DLD1 (cell line): ENCODE measurements at regions not wholly inside any gene's neighbourhood (a gene's known extent, or its start where the extent isn't known, plus 50 kb on each side); places are given as distances from the start of the nearest gene placed in this dataset.
"Not testable (repeated sequence)": the region's sequence is repeated elsewhere in the genome, so short reads cannot be mapped to it uniquely, and the experiment has no call there.

Experiments
- in situ Hi-C: cut with HindIII; loops from 2 replicates; pipeline ENCODE4 v1.10.0; 2017; ENCODE audit warnings: low sequenced_read_pairs

GRCh38 chr20:59484228-59484627 lies 120.1 kb upstream of the PHACTR3 start:
- in situ Hi-C loops: no loop called here

GRCh38 chr20:59485576-59486454 lies 118.5 kb upstream of the PHACTR3 start:
- in situ Hi-C loops: no loop called here

GRCh38 chr20:59488459-59488858 lies 115.9 kb upstream of the PHACTR3 start:
- in situ Hi-C loops: not testable (repeated sequence)

DNA sequence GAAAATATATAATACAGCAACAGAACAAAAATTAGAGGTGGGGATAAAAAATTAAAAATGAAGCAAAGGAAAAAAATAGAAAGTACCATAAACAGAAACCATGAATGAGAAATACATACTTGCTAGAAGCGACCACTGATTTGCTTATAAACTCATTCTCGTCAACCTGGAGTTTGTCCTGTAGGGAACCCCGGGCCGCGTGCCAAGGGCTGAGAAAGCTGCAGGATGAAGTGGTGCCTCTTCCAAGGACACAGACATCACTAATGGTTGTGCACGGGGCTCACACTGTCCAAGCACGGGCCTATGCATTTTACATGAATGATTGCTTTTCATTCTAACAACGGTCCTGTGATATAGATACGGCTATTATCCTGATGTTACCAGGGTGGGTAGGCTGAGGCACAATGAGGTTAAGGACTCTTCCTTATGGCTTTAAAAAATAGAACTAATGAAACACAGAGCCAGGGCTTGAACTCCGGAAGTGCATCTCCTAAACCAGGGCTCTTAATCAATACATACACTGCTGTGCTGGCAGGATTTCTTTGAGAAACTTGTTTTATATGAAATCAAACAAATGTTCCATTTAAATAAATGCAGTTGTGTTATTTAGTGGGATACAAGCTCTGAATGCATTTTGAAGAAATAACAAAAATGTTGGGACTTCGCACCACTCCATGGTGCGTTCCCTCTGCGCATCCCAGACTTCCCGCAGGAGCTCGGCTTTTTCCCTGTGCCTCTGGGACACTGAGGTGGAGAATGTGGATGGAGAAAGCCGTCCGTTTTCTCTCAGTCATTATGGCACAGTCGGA lies 113.9 kb upstream of the PHACTR3 start:
- in situ Hi-C loops: not testable (repeated sequence)

DNA sequence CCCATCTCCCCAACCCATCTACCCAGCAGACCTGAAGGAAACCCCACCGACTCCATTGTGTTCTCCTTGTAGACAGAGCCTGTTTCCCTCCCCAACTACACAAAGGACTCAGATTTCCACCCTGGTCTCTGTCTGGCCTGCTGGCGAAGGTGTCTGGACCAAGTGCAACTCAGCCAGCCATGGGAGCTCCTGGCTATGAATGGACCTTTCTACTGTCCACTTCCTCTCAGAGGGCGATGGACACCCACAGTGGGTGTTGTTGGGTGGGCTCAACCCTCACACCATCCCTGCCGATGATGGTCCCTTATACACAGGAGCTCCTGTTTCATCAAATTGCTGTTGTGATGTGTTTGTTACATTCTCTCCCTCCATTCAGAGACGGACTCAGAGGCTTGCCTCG lies 112.5 kb upstream of the PHACTR3 start:
- in situ Hi-C loops: no loop called here

GRCh38 chr20:59493926-59494325 lies 110.4 kb upstream of the PHACTR3 start:
- in situ Hi-C loops: no loop called here

DNA sequence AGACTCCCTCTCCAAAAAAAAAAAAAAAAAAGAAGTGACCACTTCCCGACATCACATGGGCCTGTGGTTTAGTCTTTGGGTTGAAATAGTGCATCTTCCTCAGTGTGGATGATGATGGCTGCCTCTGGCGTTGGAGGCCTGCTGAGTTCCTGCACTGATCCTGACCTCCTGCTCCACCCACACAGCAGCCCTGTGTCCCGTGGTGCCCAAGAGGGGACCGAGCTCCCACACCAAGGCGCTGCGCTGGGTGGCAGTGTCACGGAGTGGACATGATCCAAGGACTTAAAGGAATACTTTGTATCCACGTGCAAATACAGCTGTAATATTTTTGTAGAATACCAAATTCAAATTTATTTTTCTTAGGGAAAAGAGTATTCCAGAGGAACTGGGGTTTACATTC lies 109.2 kb upstream of the PHACTR3 start:
- in situ Hi-C loops: no loop called here

DNA sequence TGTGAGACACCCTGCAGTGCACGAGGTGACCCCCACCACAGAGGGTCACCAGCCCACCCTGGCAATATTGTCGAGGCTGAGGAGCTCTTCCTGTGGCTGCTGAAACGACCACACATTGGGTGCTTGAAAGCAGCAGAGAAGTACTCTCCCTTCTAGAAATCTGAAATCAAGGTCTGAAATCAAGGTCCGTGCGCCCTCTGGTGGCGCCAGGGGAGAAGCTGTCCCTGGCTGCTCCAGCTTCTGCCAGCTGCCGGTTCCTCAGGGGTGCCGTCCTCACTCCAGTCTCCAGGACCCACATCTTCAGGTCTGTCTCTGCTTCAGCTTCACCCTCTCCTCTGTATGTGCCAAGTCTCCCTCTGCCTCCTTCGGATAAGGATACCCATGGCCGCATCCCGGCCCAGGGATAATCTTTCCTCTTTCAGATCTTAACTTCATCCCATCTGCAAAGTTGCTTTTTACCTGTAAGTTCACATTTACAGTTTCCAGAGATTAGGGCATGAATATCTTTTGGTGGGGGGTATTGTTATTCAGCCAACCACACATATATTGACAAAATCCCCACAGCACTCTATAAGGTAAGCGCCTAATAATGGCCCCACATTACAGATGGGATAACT lies 108.3 kb upstream of the PHACTR3 start:
- in situ Hi-C loops: no loop called here

GRCh38 chr20:59498291-59498690 lies 106.0 kb upstream of the PHACTR3 start:
- in situ Hi-C loops: no loop called here

GRCh38 chr20:59499863-59500262 lies 104.5 kb upstream of the PHACTR3 start:
- in situ Hi-C loops: no loop called here

DNA sequence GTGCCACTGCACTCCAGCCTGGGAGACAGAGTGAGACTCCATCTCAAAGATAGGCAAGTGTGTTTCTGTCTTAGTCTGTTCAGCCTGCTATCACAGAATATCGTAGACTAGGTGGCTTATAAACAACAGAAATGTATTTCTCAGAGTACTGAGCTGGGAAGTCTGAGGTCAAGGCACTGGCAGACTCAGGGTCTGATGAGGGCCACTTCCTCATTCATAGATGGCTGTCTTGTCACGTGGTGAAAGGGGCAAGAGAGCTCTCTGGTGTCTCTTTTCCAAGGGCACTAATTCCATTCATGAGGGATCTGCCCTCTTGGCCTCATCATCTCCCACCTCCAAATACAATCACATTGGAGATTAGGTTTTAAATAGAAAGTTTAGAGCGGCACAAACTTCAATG lies 95.6 kb upstream of the PHACTR3 start:
- in situ Hi-C loops: no loop called here

GRCh38 chr20:59512651-59513050 lies 91.7 kb upstream of the PHACTR3 start:
- in situ Hi-C loops: no loop called here

DNA sequence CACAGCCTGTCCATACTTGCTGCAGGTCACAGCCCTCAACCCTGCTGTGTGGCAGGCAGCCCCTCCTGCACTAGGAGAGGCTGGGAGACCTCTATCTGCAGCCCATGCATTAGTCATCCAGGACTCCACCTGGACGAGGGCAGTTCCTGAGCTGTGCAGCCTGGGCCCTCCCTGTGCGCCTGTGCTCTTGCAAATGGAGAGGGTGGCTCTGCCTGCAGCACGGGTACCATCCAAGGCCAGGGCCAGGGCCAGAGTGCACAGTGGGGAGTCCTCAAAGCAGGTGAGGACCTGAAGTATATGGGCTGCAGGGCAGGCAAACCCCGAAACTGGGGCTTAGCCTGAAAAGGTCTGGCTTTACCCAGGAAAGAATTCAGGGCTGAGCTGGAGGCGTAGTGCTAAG lies 89.8 kb upstream of the PHACTR3 start:
- in situ Hi-C loops: no loop called here

- in situ Hi-C loops: no loop called here
Measured at GRCh38 chr20:59515013-59515905, 89.1 kb upstream of the PHACTR3 start.

DNA sequence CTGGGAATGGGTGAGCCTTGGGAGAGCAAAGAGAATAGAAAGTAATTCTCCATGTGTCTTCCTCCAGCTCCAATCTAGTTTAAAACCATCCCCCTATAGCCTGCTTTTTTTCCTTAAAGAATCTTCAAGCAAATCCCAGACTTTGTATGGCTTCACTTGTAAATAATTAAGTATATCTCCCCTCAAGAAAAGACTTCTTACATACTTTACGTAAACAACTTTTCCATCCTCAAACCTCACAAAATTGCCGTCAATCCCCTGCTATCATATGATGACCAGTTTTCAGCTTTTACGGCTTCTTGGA lies 88.5 kb upstream of the PHACTR3 start:
- in situ Hi-C loops: no loop called here

GRCh38 chr20:59518881-59519706 lies 85.2 kb upstream of the PHACTR3 start:
- in situ Hi-C loops: no loop called here

- in situ Hi-C loops: no loop called here
Measured at GRCh38 chr20:59519707-59520014, 84.7 kb upstream of the PHACTR3 start.

GRCh38 chr20:59520814-59521213 lies 83.5 kb upstream of the PHACTR3 start:
- in situ Hi-C loops: no loop called here

DNA sequence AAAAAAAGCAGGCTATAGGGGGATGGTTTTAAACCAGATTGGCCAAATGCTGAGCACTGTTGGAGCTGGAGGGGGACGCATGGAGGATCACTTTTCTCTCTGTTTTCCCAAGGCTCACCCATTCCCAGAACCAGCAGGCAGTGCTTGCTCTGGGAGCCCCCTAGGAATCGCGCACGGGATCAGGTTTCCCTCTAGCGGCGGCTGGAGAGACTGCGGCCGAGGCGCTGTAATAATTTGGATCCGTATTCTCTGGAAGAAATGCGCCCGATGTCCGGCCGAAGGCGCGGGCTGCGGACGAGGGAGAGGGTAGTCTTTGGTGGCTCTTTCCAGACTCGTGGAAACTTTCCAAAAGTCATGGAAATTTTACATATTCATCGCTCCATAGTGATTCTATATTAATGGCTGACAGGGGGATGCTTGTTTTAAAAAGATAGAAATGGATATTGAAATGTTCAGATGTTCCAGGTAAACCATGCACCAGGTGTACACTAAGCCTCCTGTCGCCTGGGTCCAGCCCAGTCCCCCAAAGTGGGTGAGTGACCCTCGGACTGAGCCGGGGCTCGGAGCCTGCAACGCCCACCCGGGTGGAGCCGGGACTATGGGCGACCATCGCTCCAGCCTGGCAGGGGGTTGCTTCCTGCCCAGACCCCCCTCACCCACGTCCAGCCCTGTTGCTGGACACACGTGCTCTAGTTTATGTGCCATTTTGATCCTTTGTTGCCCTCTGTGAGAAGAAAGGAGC lies 78.7 kb upstream of the PHACTR3 start:
- in situ Hi-C loops: no loop called here
